ENCODE measurements at regions not wholly inside any gene's neighbourhood (a gene's known extent, or its start where the extent isn't known, plus 50 kb on each side); places are given as distances from the start of the nearest gene placed in this dataset.
"Not testable (repeated sequence)": the region's sequence is repeated elsewhere in the genome, so short reads cannot be mapped to it uniquely, and the experiment has no call there.

GRCh38 chr12:61993734-61994345 lies 266.4 kb upstream of the USP15 start:
- no peak for DNase-seq

- DNase-seq: no peak
These were observed 263.5 kb upstream of the USP15 start for GRCh38 chr12:61996717-61997116.

GRCh38 chr12:61998791-61999190 lies 261.4 kb upstream of the USP15 start:
- no peak for DNase-seq

DNA sequence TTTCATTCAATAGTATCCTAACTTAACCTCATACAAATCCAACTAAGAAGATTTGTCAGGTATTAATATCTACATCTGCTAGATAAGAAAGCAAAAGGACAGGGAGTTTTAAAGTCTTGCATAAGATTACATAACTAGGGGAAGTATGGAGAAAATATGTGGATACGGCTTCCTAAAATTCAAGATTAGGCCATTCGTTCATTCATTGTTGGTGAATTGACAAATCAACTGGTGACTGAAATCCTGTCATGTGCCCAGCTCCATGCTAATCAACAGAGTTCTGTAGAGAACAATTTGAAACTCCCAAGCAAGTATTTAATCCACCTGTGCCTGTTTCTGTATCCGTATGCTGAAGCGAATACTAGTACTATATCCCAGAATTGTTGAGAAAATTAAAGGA lies 260.9 kb upstream of the USP15 start:
- DNase-seq: no peak

DNA sequence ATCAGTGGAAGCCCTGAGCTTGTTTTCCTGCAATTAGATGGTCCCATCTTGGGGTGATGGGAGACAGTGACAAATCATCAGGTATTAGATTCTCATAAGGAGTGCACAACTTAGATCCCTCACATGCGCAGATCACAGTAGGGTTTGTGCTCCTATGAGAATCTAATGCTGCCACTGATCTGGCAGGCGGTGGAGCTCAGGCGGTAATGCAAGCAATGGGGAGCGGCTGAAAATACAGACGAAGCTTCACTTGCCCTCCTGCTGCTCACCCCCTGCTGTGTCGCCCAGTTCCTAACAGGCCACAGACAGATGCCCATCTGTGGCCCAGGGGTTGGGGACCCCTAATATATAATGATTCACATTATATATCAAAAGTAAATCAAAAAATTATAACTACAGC lies 258.8 kb upstream of the USP15 start:
- no peak for DNase-seq

GRCh38 chr12:62003226-62003625 lies 257.0 kb upstream of the USP15 start:
- no peak for DNase-seq

DNA sequence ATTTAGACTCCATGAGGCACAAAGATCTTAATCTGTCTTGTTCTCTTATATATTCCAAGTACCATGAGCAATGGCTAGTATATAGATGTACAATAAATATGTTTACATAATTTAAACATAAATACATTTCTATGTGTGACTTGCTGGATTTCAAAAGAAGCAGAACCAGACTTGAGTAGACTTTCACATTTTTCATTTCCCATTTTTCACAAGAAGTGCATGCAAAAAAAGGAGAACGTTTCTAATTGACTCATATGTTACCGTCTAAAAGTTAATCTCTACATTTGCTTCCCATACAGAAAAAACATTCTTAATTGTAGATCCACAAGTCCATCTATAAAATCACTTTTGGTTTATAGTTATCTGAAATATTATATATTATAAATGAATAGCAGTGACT lies 256.5 kb upstream of the USP15 start:
- no peak for DNase-seq

DNA sequence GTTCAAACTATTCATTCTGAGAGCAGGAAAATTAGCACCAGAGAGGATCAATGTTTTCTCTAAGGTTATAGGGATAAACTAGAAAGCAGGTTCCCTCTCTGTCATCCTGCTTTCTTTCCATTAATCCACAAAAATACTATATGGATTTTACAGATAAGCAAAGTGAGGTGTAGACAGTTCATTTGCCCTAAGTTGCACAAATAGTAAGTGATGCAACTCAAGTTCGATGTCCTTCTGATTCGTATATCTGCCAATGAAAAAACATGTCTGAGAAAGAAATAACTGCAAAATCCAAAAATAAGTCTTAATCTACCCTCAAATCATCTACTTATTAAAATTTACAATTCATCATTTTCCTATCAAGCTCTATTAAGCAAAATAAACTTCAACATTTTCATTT lies 254.6 kb upstream of the USP15 start:
- no peak for DNase-seq

DNA sequence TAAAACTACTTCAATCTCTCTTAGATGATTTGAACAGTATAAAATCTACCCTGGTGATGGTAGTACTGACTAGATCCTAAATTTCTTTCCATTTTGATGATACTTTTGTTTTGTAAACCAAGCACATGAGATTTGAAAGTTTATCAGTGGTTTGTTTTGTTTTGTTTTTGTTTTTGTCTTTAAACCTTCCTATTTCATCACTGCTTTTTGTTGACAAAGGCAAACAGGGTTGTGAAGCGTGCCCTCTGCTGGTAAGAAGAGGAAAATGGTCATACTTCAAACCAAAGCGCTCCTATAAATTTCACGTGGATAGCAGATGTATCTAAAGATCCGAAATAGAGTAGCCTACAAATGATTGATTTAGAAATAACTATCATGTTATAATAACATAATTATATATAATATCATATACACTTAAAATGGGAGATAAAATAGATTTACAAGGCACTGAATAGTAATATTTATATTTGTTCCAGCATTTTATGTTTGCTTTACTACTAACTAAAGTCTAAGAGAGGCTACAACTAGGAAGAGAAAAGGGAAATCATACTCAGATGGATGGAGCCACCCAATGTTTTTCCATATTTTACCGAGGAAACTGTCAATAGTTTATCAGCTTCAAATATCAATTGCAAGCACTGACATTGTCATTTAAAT lies 254.0 kb upstream of the USP15 start:
- no peak for DNase-seq

- DNase-seq: no peak
These were observed 251.5 kb upstream of the USP15 start for GRCh38 chr12:62008703-62009102.

DNA sequence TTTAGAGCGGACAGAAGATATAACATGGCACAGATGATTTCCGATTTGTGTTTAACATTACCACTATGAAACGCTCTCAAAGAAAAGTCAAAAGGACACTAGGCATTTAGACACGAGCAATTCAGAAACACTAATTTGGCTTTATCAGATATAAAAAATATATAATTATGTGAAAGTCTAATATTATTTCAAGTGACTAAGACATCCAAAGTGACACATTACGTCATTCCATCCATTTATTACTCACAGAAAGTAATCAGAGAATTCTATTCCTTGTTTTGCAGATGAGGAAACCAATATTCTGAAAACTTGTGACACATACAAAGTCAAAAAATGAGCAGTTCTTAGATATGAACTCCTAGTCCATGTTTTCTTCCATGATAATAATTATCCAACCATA lies 250.8 kb upstream of the USP15 start:
- no peak for DNase-seq

DNA sequence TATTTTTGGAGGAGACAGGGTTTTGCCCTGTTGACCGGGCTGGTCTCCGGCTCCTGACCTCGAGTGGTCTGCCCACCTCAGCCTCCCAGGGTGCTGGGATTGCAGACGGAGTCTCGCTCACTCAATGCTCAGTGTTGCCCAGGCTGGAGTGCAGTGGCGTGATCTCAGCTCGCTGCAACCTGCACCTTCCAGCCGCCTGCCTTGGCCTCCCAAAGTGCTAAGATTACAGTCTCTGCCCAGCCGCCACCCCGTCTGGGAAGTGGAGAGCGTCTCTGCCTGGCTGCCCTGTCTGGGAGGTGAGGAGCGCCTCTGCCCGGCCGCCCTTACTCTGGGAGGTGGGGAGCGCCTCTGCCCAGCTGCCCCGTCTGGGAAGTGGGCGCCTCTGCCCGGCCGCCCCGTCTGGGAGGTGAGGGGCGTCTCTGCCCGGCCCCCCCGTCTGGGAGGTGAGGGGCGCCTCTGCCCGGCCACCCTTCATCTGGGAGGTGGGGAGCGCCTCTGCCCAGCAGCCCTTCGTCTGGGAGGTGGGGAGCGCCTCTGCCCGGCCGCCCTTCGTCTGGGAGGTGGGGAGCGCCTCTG lies 249.8 kb upstream of the USP15 start:
- not testable (repeated sequence) for DNase-seq

- not testable (repeated sequence) for DNase-seq
These were observed 249.2 kb upstream of the USP15 start for GRCh38 chr12:62010973-62011372.

DNA sequence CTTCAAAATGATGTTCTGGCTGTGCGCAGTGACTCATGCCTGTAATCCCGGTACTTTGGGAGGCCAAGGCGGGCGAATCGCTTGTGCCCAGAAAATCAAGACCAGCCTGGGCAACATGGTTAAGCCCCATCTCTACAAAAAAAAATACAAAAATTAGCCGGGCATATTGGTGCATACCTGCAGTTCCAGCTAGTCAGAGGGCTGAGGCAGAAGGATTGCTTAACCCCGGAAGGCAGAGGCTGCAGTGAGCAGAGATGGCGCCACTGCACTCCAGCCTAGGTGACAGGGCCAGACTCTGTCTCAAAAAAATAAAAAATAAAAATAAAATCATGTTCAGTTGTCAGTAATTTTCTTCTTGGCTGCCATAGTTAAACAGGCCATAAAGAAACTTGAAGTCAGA lies 245.9 kb upstream of the USP15 start:
- DNase-seq: no peak

DNA sequence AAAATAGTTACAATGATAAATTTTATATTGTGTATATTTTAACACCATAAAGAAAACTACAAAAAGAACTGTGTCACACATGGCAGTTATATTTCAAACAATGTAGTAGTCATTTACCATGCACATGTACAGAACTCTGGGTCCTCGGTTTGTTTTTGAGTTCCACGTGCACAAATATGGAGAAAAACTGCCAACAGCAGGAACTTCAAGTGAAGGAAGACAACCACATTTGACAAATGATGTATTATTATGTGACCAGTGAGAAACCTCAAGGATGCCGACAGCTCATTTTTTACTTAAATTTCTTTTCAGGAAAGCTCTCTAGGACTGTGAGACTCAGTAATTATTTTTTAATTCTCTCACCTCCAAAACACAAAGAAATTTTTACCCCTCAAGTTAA lies 244.2 kb upstream of the USP15 start:
- DNase-seq: no peak

DNA sequence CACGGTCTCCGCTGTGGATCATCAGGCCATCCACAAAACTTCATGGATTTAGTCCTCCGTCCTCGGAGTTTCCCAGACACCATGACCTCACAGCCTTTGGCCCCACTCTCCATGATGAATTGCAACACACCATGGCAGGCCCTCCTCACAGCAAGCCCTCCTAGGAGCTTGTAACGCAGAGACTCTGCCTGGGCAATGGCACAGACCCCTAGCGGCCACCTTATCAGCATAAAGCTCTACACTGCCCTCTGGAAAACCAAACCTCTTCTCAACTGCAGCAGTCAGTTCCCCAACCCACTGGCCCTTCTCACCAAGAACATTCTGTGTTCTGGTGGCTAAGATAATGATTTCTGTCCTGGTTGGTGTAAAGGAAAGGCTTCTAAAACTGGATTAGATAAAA lies 238.4 kb upstream of the USP15 start:
- no peak for DNase-seq

DNA sequence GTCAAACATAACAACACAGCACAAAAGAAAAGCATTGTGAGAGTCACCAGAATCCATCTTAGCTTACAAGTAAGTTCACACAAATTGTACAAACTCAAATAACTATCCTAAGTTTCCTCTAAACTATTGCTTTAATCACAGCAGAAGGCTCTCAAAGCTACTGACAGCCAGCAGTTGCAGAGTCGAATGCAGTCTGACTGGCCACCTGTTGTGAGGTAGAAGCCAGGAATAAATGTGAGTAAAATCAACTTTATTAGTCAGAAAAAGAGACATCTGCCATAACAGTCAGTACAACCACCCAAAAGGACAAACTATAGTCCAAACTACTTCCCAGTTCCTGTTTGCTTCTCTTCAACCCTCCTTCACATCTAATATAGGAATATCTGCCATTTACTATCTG lies 231.7 kb upstream of the USP15 start:
- DNase-seq: no peak

DNA sequence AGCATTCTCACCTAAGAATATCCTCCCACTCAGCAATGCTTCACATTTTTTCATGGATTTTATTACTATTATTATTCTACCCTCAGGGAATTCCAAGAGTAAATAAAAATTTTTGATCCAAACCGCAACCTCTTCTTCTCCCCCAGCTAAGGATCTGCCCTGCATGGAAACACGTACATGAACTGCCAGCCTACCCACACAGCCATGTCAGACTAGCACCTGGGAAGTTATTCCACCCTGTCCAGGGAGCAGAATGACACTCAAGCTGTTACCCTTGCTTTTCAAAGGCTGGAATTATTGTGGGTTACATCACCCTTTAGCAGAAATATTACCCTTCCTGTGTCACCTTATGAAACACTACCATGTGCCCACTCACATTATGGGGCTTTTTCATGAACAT lies 227.3 kb upstream of the USP15 start:
- no peak for DNase-seq

GRCh38 chr12:62044450-62045135 lies 215.6 kb upstream of the USP15 start:
- no peak for DNase-seq

- DNase-seq: no peak
These were observed 215.0 kb upstream of the USP15 start for GRCh38 chr12:62045211-62045610.

DNA sequence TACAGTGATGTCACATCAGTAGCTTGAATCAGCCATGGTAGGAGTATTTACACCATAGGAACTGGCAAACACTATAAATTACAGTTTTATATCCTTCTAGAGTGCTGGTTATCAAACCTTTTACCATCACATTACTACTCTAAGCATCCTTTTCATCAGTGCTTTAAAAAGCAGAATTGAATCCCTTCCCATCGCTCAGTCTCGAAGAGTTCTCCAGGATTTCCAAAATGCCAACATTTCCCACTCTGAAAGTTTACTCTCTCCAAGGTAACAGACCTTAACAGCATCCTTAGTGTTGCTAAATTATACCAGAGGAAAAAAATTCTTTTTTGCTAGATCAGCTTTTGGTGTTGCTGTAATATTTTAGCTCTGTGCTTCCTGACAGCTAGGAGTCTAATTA lies 209.4 kb upstream of the USP15 start:
- DNase-seq: no peak

DNA sequence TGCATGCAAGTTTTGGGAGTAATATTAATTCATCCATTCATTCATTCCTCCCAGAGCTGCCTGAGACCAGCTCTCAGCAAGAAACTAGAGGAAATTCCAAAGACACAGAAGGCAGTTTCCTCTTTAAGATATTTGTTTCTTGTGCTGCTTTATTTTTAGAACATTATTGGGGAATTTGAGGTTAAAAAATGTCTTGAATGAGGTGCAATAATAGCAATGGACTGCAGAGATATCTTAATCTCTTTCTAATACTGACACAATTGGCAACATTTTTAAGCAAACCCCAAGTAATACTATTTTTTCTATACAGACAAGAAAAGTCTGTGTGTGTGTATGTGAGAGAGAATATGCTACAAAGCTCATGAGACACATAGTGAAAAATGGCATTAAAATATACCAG lies 190.2 kb upstream of the USP15 start:
- DNase-seq: no peak

DNA sequence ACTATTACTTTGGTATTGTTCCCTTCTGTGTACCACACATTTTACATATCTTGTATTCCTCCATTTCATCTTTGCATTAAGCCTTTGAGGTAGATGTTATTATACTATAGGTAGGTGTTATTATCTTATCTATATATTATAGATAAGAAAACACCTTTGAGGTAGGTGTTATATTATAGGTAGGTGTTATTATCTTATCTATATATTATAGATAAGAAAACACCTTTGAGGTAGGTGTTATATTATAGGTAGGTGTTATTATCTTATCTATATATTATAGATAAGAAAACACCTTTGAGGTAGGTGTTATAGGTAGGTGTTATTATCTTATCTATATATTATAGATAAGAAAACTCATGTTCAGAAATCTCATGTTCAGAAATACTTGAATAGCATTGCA lies 187.0 kb upstream of the USP15 start:
- DNase-seq: not testable (repeated sequence)

- DNase-seq: no peak
These were observed 184.3 kb upstream of the USP15 start for GRCh38 chr12:62075870-62076269.
